ENCODE measurements at regions not wholly inside any gene's neighbourhood (a gene's known extent, or its start where the extent isn't known, plus 50 kb on each side); places are given as distances from the start of the nearest gene placed in this dataset.

DNA sequence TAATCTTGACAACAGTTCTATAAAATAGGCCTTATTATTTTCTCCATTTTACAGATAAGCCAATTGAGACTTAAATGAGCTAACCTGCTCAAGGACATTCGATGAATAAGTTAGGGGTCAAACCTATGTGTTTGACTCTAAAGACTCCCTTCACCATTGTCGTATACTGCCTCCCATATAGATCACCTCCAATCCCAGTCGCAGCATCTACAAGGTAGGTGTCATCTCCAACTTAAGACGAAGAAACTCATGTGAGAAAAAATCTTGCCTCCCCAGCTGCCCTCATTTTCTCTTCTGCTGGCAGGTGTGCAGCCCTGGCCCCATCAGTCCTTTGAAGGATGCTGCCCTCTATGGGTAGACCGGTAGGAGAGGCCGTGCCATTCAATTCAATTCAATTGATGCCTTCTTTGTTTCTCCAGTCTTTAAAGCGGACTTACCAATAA, 75.2 kb upstream of the SMARCA2 start:
- no peak for DNase-seq

DNA sequence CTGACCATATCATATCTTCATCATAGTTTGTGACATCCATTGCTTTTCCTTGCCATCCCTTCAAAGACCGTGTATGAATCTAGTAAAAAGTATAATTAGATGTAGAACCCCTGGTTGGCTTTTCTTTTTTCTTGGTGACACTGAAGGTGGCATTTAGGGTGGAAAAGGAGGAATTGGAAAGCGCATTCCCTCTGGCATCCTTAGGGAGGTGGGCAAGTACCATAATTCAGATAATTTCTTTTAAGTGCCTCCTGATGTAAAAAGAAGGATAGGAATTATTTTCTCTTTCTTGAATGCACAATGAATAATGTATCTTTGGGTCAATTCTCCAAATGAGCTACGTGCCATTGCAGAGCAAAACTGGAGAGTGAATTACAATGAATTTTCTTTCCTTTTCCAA, 73.2 kb upstream of the SMARCA2 start:
- peak; percentile 13 for DNase-seq

DNA sequence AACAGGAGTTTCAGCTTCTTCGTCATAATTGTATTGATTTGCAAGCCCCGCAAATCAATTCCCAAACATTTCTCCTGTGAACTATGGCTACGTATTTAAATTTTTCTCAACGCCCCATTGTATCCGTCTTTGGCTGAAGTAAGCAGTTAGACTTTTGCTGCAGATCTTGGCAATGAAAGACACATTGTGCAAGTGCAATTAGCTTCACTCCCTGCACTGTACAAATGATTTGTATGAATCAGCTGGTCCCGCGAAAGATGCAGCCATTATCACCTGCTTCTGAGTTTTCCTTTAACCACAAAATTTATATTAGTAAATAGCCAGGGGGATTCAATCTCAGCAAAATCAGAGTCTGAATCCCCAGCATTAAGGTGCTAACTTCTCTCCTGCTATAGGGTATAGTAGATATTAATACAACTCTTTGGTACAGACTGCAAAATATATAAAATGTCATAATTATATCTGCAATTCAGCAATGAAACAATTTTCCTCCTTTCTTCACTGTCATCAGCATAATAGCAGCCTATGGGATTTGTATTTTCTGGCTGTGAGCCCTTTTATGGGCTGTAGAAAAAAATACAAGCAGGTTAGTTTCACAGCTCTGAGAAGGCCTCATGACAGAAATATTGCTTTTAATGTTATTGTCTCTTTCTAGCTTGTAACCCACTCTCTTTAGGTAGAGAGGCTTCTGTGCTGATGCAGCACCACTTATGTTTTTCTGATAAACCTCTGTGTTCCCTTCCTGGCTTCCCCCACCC, 68.4 kb upstream of the SMARCA2 start:
- peak; percentile 7 for DNase-seq

DNA sequence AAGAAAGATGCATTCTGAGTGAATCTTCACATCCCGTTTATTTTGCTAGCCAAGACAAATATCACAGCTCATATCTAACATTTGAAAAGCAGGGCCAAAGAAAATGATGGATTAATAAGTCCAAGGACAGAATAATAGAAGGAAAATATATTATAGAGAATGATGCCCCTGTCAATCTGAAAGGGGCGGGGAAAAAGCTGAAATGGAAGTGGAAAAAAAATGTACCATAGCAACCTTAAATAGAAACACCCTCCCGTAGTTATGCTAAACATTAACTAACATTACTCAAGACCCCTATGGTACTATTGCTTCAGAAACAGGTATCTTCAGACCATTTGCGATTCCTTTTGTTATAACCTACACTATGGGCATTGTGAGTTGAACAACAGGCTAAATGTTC, 67.7 kb upstream of the SMARCA2 start:
- no peak for DNase-seq

DNA sequence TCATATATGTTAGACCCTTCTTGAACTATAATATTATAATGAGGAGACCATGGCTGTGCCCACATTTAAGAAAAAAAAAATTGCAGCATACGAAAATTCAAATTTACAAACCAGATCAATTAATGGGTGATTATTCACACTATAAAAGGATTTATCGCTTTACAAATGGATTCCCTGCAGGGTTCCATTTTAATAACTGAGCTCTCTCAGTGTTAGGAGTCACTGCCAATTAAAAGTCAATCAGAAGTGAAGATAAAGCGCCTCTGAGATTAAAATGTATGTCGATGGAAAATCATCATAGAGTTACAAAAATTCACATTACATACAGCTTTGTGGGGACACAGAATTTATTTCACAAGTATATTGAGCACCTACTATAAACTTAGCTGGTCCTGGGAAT, 66.6 kb upstream of the SMARCA2 start:
- DNase-seq: no peak

DNA sequence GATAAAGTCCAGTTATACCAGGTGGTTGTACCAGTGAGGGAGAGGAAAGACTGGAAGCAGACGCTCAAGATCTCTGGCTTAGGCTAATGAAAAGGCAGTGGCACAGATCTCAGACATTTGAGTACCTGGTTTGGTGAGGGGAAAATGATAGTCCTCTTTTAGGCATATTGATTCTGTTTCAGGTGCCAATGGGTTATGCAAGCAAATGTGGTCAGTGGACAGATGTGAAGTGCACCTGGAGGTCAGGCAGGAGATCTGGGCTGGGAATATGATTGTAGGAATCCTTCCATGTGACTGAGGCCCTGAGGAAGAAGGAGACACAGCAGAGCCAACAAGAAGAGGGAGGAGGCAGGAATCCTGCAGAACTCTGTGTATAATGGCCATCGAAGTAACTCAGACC, 63.7 kb upstream of the SMARCA2 start:
- DNase-seq: no peak

DNA sequence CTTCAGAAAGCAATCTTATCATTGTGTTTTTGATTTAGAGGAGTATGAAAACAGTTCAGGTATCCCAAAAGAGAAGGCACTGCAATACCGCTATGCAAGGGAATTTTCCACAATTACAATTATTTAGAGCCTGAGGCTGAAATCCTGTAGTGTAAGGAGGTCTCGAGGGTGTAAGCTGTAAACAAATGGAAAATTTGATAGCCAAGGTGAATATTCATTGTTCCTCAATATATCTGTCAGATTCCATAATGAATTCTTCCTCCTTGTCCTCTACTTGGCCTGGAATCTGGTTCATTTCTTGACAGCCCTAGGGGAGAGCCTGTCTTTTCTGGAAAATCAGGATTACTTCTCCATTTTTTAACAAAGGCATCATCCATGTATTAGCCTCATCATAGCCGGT, 63.1 kb upstream of the SMARCA2 start:
- DNase-seq: no peak

DNA sequence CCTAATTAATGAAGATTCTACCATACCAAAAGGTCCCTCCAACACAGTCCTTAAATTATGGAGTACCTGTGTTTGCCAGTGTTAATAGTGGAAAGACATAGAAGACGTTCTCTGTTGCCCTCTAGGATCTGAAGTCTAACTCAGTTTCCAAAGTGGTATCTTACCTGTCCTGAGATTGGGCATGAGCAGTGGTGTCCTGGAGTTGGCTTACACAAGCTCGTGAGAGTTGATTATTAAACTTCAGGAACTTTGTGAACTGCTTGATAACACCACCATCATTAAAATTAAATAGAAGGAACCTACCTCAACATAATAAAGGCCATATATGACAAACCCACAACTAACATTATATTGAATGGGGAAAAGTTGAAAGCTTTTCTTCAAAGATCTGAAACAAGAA, 60.9 kb upstream of the SMARCA2 start:
- no peak for DNase-seq

DNA sequence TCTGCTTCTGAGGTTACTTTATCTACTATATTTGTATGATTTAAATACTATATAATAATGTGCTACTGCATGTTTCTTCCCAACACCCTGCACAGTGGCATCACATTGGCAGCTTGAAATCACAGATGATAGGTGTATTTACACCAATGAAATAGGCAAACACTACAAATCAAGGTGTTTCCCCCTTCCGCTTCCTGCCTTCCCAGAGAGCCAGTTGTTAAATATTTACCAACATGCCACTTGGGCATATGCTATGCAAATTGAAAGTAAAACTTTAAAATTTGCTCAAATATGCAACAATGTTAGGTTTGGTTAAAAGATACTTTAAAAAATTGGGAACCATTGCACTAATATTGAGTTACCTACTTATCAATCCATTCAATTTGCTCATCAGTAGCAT, 58.2 kb upstream of the SMARCA2 start:
- no peak for DNase-seq

DNA sequence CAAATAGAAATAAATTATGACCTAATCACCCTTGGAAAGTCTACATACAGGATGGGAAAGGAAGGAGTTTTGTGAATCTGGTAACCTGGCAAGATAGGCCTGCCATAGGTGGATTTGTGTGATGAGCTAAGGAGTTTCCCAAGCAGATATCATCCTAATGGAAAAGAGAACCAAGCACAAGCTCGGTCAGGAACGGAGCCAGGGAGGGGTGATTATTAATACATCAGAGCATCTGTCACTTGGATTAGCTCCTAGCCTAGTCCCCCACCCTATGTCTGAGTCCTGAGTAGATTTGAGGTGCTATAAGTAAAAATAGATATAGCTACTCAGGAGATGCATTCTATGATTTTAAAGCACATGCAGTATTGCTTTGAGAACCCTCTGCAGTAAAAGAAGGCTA, 57.3 kb upstream of the SMARCA2 start:
- no peak for DNase-seq

DNA sequence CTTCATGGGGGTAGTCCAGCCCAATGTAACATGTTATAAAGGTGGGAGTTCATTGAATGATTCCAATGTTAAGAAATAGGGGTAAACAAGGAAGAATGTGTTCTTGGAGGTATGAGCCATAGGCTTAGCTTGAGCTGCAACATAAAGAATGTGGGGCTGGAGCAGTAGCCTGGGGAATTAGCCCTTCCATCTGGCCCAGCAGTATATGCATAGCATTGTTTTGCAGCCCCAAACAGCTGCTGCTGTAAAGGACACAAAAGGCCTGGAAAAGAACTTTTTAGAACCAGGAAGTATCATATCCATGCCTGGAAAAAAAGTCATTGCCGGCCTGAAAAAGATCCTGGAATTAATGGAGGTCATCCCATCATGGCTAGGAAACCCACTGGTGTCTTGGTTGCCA, 55.8 kb upstream of the SMARCA2 start:
- no peak for DNase-seq

DNA sequence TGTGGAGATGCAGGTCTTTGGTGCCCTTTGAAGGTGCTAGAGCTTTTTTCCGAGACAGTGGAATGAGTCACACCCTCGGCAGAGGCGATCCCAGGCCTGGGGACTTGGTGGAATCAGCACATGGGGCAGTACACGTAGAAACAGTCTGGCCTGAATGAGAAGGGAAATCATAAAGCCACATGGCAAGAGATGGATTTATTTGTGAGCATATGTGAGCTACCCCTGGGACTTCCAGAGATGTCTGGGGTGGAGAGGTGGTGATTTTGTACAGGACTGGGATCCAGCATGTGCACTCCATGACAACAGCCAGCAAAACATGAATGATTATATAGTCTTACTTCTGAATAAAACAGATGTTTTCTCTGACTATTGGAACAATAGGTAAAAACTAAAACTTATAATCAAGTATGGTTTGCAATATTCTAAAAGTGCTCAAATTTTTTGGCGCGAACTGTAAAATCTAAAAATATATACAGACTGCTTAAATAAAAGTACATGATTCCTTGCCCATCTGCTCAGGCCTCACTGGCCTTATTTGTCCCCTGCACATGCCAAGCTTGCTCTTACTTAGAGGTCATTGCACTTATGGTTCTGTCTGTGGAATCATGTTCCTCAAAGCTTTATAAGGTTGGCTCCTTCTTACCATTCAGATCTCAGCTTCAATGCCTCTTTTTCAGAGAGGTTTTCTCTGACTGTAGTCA, 54.7 kb upstream of the SMARCA2 start:
- no peak for DNase-seq

DNA sequence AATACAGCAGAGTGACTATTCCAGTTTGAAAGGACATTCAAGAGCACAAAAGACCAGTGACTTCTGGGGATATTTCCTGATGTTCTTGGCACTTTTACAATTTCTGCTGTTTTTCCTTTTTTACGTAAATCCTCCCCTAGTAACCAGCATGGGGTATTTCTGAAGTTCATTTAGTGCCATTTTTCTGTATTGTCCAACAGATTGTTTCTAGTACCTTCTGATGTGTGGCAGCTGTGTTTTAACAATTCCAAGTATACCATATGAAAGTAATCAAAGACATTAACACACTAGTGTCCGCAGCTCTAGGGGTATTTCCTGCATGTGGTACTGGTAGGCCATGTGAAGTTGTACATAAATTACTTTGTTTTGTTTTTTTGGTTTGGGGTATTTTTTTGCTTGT, 53.0 kb upstream of the SMARCA2 start:
- no peak for DNase-seq

DNA sequence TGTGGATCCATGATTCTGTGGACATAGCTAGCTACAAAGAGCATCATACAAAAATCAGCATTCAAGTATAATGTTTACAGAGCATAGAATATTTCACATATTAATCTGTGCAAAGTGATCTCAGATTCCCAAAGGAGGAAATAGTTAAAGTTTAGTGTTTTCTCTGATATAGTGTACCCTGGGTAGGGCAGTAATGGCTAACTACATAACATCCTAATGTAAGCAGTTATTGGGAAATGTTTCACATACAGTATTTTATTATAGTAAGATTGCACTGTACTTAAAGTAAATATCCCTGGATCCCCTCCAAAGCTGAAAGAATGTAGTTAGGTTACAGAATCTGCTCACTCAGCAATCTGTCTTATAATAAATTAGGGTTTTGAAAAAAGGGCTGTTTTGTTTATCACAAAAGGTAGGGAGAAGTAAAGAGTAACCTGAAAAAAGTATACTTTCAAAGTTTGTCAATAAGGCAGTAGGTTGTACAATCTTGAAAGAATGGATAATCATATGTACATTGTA, 52.5 kb upstream of the SMARCA2 start:
- DNase-seq: no peak

DNA sequence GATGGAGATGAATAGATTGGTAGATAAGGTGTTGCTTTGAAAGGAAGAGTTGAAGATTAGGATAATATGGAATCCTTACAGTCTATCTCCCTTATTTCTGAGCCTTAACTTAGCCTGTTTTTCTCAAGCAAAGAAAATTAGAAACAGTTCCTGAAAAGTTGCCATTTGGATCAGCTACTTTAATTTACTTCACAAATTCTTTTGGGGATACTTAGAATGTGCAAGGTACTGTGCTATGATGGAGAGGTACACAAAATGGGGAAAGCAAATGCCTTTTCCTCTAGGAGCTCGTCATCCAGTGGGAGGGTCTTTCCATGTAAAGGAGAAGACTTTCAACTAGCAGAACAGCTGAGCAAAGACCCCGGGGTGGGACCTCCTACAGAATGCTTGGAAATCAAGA, 51.1 kb upstream of the SMARCA2 start:
- no peak for DNase-seq

Measured in fibroblast of upper back skin (primary cell).